ELR (cell line): ENCODE measurements at regions not wholly inside any gene's neighbourhood (a gene's known extent, or its start where the extent isn't known, plus 50 kb on each side); places are given as distances from the start of the nearest gene placed in this dataset.
"Not testable (repeated sequence)": the region's sequence is repeated elsewhere in the genome, so short reads cannot be mapped to it uniquely, and the experiment has no call there.

Experiments used
- DNase-seq: peaks from one replicate; pipeline ENCODE4 v3.0.0-alpha.2; 2015; ENCODE audit warnings: low read depth

GRCh38 chr14:51351997-51352396 lies 112.0 kb downstream of the TMX1 start:
- no peak for DNase-seq

- DNase-seq = no peak
These were observed 113.9 kb downstream of the TMX1 start for GRCh38 chr14:51353901-51354300.

GRCh38 chr14:51354846-51355245 lies 114.8 kb downstream of the TMX1 start:
- no peak for DNase-seq

GRCh38 chr14:51356381-51356780 lies 116.3 kb downstream of the TMX1 start:
- no peak for DNase-seq

- DNase-seq = no peak
These were observed 117.2 kb downstream of the TMX1 start for GRCh38 chr14:51357250-51357649.

GRCh38 chr14:51360592-51360991 lies 120.5 kb downstream of the TMX1 start:
- no peak for DNase-seq

GRCh38 chr14:51365241-51365965 lies 125.4 kb downstream of the TMX1 start:
- DNase-seq = no peak

GRCh38 chr14:51366460-51366859 lies 126.4 kb downstream of the TMX1 start:
- not testable (repeated sequence) for DNase-seq

- not testable (repeated sequence) for DNase-seq
These were observed 127.0 kb downstream of the TMX1 start for GRCh38 chr14:51366866-51367599.

- peak; percentile 43 for DNase-seq
These were observed 127.5 kb downstream of the TMX1 start for GRCh38 chr14:51367600-51367931.

GRCh38 chr14:51368721-51369163 lies 128.7 kb downstream of the TMX1 start:
- DNase-seq = peak; percentile 89

GRCh38 chr14:51369814-51370213 lies 129.8 kb downstream of the TMX1 start:
- peak; percentile 17 for DNase-seq

- DNase-seq = no peak
These were observed 130.8 kb downstream of the TMX1 start for GRCh38 chr14:51370758-51371386.

GRCh38 chr14:51377186-51377585 lies 137.1 kb downstream of the TMX1 start:
- not testable (repeated sequence) for DNase-seq

GRCh38 chr14:51382506-51382905 lies 142.5 kb downstream of the TMX1 start:
- DNase-seq = no peak

- DNase-seq = no peak
These were observed 146.4 kb downstream of the TMX1 start for GRCh38 chr14:51386411-51386810.

GRCh38 chr14:51386983-51387735 lies 147.1 kb downstream of the TMX1 start:
- peak; percentile 26 for DNase-seq

GRCh38 chr14:51392416-51392815 lies 152.4 kb downstream of the TMX1 start:
- no peak for DNase-seq

- peak; percentile 32 for DNase-seq
These were observed 154.3 kb downstream of the TMX1 start for GRCh38 chr14:51394384-51394783.

GRCh38 chr14:51394804-51395203 lies 154.8 kb downstream of the TMX1 start:
- DNase-seq = peak; percentile 22

GRCh38 chr14:51395361-51395849 lies 155.4 kb downstream of the TMX1 start:
- peak; percentile 91 for DNase-seq

GRCh38 chr14:51396222-51396815 lies 156.3 kb downstream of the TMX1 start:
- peak; percentile 98 for DNase-seq
